SK-N-SH treated with all-trans-retinoic acid at 6 μM for 48 hours (cell line): ENCODE measurements at regions not wholly inside any gene's neighbourhood (a gene's known extent, or its start where the extent isn't known, plus 50 kb on each side); places are given as distances from the start of the nearest gene placed in this dataset.

Experiments
- CREB5 ChIP-seq: fragments of 250-450 bp; sonication (Bioruptor Pico); IDR thresholded peaks from 2 replicates; pipeline ENCODE4 v1.5.1; 2020; ENCODE audit warnings: low read depth, mild to moderate bottlenecking, moderate library complexity
- CSRNP3 ChIP-seq: fragments of 250-450 bp; sonication (Bioruptor Pico); IDR thresholded peaks from 2 replicates; pipeline ENCODE4 v1.5.1; 2021; ENCODE audit warnings: mild to moderate bottlenecking, moderate library complexity
- ESRRG ChIP-seq: fragments of 250-450 bp; sonication (Bioruptor Pico); IDR thresholded peaks from 2 replicates; pipeline ENCODE4 v1.6.1; 2021; ENCODE audit warnings: mild to moderate bottlenecking
- GLIS3 ChIP-seq: fragments of 250-450 bp; sonication (Bioruptor Pico); IDR thresholded peaks from 2 replicates; pipeline ENCODE4 v1.5.0; 2020; ENCODE audit warnings: mild to moderate bottlenecking, moderate library complexity
- OSR1 ChIP-seq: fragments of 250-450 bp; sonication (Bioruptor Pico); IDR thresholded peaks from 2 replicates; pipeline ENCODE4 v1.8.0; 2022; ENCODE audit warnings: moderate library complexity, mild to moderate bottlenecking, inconsistent platforms
- POU6F1 ChIP-seq: fragments of 250-450 bp; sonication (Bioruptor Pico); IDR thresholded peaks from 2 replicates; pipeline ENCODE4 v1.8.0; 2021; ENCODE audit warnings: low read depth, mild to moderate bottlenecking, moderate library complexity, borderline replicate concordance
- TOX ChIP-seq: fragments of 250-450 bp; sonication (Bioruptor Pico); IDR thresholded peaks from 2 replicates; pipeline ENCODE4 v1.8.0; 2021; ENCODE audit warnings: mild to moderate bottlenecking, moderate library complexity, borderline replicate concordance
- ZC3H10 ChIP-seq: fragments of 250-450 bp; sonication (Bioruptor Pico); IDR thresholded peaks from 2 replicates; pipeline ENCODE4 v1.5.1; 2021; ENCODE audit warnings: mild to moderate bottlenecking, moderate library complexity
- ZFP3 ChIP-seq: fragments of 250-450 bp; sonication (Bioruptor Pico); IDR thresholded peaks from 2 replicates; pipeline ENCODE4 v1.5.0; 2020; ENCODE audit warnings: mild to moderate bottlenecking, moderate library complexity
- ZFP30 ChIP-seq: fragments of 450-650 bp; formaldehyde crosslinking; IDR thresholded peaks from 2 replicates; pipeline ENCODE4 v1.5.0; 2022; ENCODE audit warnings: mild to moderate bottlenecking, moderate library complexity
- ZNF70 ChIP-seq: fragments of 450-650 bp; formaldehyde crosslinking; IDR thresholded peaks from 2 replicates; pipeline ENCODE4 v1.5.0; 2020; ENCODE audit warnings: mild to moderate bottlenecking, moderate library complexity

- TF ChIP-seq POU6F1 (CRISPR knock-in tag): no peak
- no peak for TF ChIP-seq CSRNP3 (CRISPR knock-in tag)
- no peak for TF ChIP-seq ZFP3 (CRISPR knock-in tag)
- TF ChIP-seq ZNF70 (CRISPR knock-in tag): no peak
- no peak for TF ChIP-seq ZC3H10 (CRISPR knock-in tag)
- no peak for TF ChIP-seq OSR1 (CRISPR knock-in tag)
- TF ChIP-seq GLIS3 (CRISPR knock-in tag): no peak
- no peak for TF ChIP-seq CREB5 (CRISPR knock-in tag)
- no peak for TF ChIP-seq ZFP30
- TF ChIP-seq TOX (CRISPR knock-in tag): no peak
- no peak for TF ChIP-seq ESRRG (CRISPR knock-in tag)
These were observed 1537.5 kb upstream of the PIK3C3 start for GRCh38 chr18:40417501-40417900.
